GDM1 (cell line): ENCODE measurements at regions not wholly inside any gene's neighbourhood (a gene's known extent, or its start where the extent isn't known, plus 50 kb on each side); places are given as distances from the start of the nearest gene placed in this dataset.

ENCODE experiments used
- DNase-seq: peaks from one replicate; lab custom pipeline; 2025; lab: John Stamatoyannopoulos, UW

DNA sequence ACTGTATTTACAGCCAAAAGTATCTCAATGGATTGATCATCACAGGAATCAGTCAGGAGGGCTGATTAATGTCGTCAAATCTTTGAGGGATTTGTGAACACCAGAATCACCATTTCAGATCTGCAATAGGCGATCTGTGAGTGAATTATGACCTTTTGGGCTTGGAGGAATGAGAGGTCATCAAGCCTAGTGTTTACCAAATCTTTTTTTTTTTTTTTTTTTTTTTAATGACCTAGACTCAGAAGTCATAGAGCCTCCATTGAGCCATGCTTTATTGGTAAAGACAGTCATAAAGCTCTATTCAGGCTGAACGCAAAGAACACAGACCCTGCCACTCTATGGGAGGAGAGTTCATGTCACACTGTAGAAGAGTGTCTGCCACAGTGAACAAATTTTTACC, 97.7 kb downstream of the SOCS6 start:
- DNase-seq = no peak

DNA sequence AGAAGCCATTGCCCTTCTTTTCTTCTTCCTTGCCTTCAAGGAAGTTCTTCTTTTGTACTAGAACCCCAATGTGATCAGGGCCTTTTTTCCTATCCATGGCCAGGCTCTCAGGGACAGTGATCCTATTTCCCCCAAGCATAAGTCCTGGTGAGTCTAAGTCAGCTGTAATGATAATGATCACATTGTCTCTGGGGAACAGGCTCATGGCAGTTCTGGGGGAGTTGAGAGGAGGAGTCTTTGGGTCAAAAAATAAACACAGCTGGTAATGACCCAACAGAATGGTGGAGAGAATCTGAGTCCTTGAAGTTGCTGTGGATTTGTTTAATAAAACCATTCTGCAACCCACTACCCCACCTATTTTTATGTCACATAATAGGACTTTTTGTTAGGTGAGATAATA, 96.6 kb downstream of the SOCS6 start:
- no peak for DNase-seq

DNA sequence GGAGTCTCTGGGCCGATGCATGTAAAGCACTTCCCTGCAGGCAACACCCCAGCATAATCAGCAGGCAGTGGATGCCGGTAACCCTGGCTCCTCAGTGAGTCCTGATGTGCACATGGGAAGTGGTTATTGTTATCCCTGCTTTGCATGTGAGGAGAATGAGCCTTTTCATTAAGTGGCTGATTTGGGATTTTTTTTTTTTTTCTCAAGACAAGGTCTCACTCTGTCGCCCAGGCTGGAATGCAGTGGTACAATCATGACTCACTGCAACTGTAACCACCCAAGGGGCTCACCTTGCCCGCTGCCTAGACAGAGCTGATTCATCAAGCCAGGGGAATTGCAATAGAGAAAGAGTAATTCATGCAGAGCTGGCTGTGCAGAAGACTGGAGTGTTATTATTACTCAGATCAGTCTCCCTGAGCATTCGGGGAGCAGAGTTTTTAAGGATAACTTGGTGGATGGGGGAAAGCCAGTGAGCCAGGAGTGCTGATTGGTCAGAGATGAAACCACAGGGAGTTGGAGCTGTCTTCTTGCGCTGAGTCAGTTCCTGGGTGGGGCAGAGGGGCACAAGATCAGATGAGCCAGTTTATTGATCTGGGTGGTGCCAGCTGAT, 95.4 kb downstream of the SOCS6 start:
- no peak for DNase-seq

DNA sequence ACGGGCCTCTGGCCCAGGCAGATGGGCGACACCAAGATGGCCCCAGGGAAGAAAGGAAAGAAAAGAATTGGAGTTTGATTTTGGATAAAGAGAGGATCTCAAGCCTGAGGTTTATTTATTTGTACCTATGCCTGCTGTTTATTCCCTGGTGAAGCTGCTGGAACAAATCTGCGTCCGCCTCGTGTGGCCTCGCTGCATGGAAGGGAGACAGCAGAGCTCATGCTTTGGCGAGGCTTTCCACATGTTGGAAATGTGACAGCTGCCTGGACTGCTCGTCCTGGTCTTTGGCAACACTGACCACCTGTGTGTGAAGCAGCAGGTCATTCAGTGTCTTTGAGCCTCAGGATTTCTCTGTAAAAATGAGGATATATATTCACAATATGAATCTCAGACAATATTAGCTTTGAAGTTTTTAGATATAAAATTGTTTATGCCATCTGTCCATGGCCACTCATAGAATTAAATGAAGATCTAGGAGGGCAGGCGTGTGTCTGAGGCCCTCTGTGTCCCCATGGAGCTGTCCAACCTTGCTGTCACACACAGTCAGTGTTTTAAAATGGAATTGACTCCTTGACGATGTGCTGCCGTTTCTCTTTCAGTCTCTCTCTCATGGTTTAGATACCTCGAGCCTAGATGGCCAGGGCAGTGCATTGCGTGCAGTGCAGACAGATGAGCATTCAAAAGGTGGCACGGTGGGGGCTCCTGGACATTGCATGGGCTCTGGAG, 94.3 kb downstream of the SOCS6 start:
- no peak for DNase-seq

DNA sequence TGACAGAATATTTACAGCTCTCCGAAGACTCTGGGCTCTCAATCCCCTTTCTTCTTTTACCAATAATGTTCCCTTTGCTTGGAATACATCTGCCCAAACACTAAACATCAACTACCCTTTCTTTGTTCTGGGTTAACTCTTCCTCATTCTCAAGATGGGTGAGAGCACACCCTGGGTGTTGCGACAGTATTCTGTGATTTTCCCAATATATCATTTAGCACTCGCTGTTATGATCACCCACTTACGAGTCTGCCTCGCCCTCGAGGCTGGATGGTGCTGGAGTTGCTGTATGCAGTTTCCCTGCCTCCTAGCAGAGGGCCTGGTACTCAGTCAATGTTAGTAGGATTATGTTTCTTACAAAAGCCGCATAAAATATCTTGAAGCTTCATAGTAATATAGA, 93.2 kb downstream of the SOCS6 start:
- DNase-seq = no peak

DNA sequence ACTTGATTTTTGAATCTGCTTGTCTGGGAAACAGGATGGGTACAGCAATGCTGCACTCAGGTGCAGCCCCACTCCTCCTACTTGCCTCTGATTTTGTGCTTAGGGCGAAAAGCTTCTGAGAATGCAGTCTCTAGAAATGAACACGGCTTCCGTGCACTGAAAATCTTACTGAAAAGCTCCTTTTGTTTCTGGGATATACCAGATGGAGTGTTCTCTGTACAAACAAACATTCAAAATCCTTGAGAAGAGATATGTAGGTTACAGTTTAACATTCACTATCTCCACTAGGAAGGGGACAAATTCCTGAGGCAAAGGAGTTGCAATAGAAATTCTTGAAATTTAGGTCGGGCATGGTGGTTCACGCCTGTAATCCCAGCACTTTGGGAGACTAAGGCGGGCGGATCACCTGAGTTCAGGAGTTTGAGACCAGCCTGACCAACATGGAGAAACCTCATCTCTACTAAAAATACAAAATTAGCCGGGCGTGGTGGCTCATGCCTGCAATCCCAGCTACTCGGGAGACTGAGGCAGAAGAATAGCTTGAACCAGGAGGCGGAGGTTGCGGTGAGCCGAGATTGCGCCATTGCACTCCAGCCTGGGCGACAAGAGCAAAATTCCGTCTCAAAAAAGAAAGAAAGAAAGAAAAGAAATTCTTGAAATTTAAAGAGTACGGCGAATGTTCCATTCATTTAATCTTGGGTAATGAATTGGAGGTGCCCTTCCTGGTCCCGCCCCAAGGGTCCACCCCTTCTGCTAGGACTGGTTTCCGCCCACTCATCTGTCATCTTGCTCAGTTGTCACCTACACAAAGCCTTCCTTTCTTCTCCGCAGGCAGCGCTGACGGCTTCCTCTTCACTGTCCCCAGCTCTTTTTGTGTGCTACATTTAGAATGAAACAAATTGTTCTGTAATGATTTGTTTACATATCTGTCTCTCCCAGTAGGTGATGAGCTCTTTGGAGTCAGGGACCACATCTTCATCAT, 92.4 kb downstream of the SOCS6 start:
- DNase-seq = no peak
